ENCODE measurements at regions not wholly inside any gene's neighbourhood (a gene's known extent, or its start where the extent isn't known, plus 50 kb on each side); places are given as distances from the start of the nearest gene placed in this dataset.

GRCh38 chr4:53782458-53782845, 191.2 kb upstream of the LNX1 start:
- H3K36me3 Mint-ChIP-seq (ENCODE audit: low read depth), result no peaks in the 10 kb centered on the region
- ATAC-seq (no peak), DNase-seq (no peak)
- H3K27ac Mint-ChIP-seq, result no peak overlapping the region
- H3K4me3 Mint-ChIP-seq, result no peak overlapping the region
- H3K9me3 ChIP-seq (ENCODE audit: control insufficient read depth, low read length, poor library complexity, severe bottlenecking), result no peaks in the 10 kb centered on the region
- peaks cover 7% of the 10 kb centered on the region for H3K27me3 Mint-ChIP-seq
- no peaks in the 10 kb centered on the region for H3K4me1 Mint-ChIP-seq

- Mint-ChIP-seq H3K4me3 (no peak overlapping the region), H3K27ac (no peak overlapping the region), H3K36me3 (ENCODE audit: low read depth) (no peaks in the 10 kb centered on the region), H3K4me1 (peaks cover 2% of the 10 kb centered on the region), H3K27me3 (peaks cover 11% of the 10 kb centered on the region)
- H3K9me3 ChIP-seq (ENCODE audit: control insufficient read depth, low read length, poor library complexity, severe bottlenecking), result no peaks in the 10 kb centered on the region
- no peak for ATAC-seq
- no peak for DNase-seq
Measured at GRCh38 chr4:53781629-53782457, 190.6 kb upstream of the LNX1 start.

- no peaks in the 10 kb centered on the region for H3K9me3 ChIP-seq (ENCODE audit: control insufficient read depth, low read length, poor library complexity, severe bottlenecking)
Measured at GRCh38 chr4:53780736-53781400, 189.6 kb upstream of the LNX1 start.

GRCh38 chr4:53779025-53779424, 187.7 kb upstream of the LNX1 start:
- H3K36me3 Mint-ChIP-seq (ENCODE audit: low read depth), result no peaks in the 10 kb centered on the region
- no peaks in the 10 kb centered on the region for H3K9me3 ChIP-seq (ENCODE audit: control insufficient read depth, low read length, poor library complexity, severe bottlenecking)
- DNase-seq, result no peak

More at GRCh38 chr4:53780736-53781400, 189.6 kb upstream of the LNX1 start:
- Mint-ChIP-seq H3K36me3 (ENCODE audit: low read depth) (no peaks in the 10 kb centered on the region), H3K27ac (no peak overlapping the region), H3K4me1 (peaks cover 2% of the 10 kb centered on the region), H3K4me3 (no peak overlapping the region), H3K27me3 (peaks cover 13% of the 10 kb centered on the region)
- DNase-seq (no peak), ATAC-seq (no peak)

GRCh38 chr4:53778155-53778554, 186.9 kb upstream of the LNX1 start:
- no peak overlapping the region for H3K27ac Mint-ChIP-seq
- H3K4me3 Mint-ChIP-seq, result no peak overlapping the region
- no peaks in the 10 kb centered on the region for H3K36me3 Mint-ChIP-seq (ENCODE audit: low read depth)
- peaks cover 15% of the 10 kb centered on the region for H3K27me3 Mint-ChIP-seq
- H3K9me3 ChIP-seq (ENCODE audit: control insufficient read depth, low read length, poor library complexity, severe bottlenecking), result no peaks in the 10 kb centered on the region
- ATAC-seq, result no peak
- peaks cover 2% of the 10 kb centered on the region for H3K4me1 Mint-ChIP-seq
- no peak for DNase-seq

More at GRCh38 chr4:53779025-53779424, 187.7 kb upstream of the LNX1 start:
- no peak for ATAC-seq
- Mint-ChIP-seq H3K27me3 (peaks cover 15% of the 10 kb centered on the region), H3K4me1 (peaks cover 2% of the 10 kb centered on the region), H3K27ac (no peak overlapping the region), H3K4me3 (no peak overlapping the region)

- H3K36me3 Mint-ChIP-seq (ENCODE audit: low read depth), result no peaks in the 10 kb centered on the region
- no peaks in the 10 kb centered on the region for H3K9me3 ChIP-seq (ENCODE audit: control insufficient read depth, low read length, poor library complexity, severe bottlenecking)
- H3K4me3 Mint-ChIP-seq, result no peak overlapping the region
- H3K27me3 Mint-ChIP-seq, result peaks cover 15% of the 10 kb centered on the region
- no peak for ATAC-seq
- peaks cover 2% of the 10 kb centered on the region for H3K4me1 Mint-ChIP-seq
- DNase-seq, result no peak
- H3K27ac Mint-ChIP-seq, result no peak overlapping the region
Measured at GRCh38 chr4:53777244-53777984, 186.1 kb upstream of the LNX1 start.

GRCh38 chr4:53776141-53776540, 184.9 kb upstream of the LNX1 start:
- Mint-ChIP-seq H3K27ac (no peak overlapping the region), H3K4me1 (peaks cover 2% of the 10 kb centered on the region), H3K4me3 (no peak overlapping the region), H3K27me3 (peaks cover 15% of the 10 kb centered on the region), H3K36me3 (ENCODE audit: low read depth) (no peaks in the 10 kb centered on the region)
- no peak for DNase-seq
- ATAC-seq, result no peak
- no peaks in the 10 kb centered on the region for H3K9me3 ChIP-seq (ENCODE audit: control insufficient read depth, low read length, poor library complexity, severe bottlenecking)

GRCh38 chr4:53775381-53775780, 184.1 kb upstream of the LNX1 start:
- DNase-seq, result no peak
- H3K36me3 Mint-ChIP-seq (ENCODE audit: low read depth), result no peaks in the 10 kb centered on the region
- ATAC-seq, result no peak
- H3K27me3 Mint-ChIP-seq, result peaks cover 15% of the 10 kb centered on the region
- H3K27ac Mint-ChIP-seq, result no peak overlapping the region
- peaks cover 2% of the 10 kb centered on the region for H3K4me1 Mint-ChIP-seq
- no peak overlapping the region for H3K4me3 Mint-ChIP-seq
- H3K9me3 ChIP-seq (ENCODE audit: control insufficient read depth, low read length, poor library complexity, severe bottlenecking), result no peaks in the 10 kb centered on the region

- ATAC-seq (no peak), DNase-seq (no peak)
- no peaks in the 10 kb centered on the region for H3K36me3 Mint-ChIP-seq (ENCODE audit: low read depth)
- H3K27me3 Mint-ChIP-seq, result peaks cover 19% of the 10 kb centered on the region
- no peak overlapping the region for H3K4me3 Mint-ChIP-seq
- H3K4me1 Mint-ChIP-seq, result no peaks in the 10 kb centered on the region
- no peak overlapping the region for H3K27ac Mint-ChIP-seq
- no peaks in the 10 kb centered on the region for H3K9me3 ChIP-seq (ENCODE audit: control insufficient read depth, low read length, poor library complexity, severe bottlenecking)
Measured at GRCh38 chr4:53771326-53771725, 180.0 kb upstream of the LNX1 start.

- Mint-ChIP-seq H3K27me3 (peaks cover 15% of the 10 kb centered on the region), H3K36me3 (ENCODE audit: low read depth) (no peaks in the 10 kb centered on the region), H3K4me1 (no peaks in the 10 kb centered on the region), H3K27ac (no peak overlapping the region), H3K4me3 (no peak overlapping the region)
- H3K9me3 ChIP-seq (ENCODE audit: control insufficient read depth, low read length, poor library complexity, severe bottlenecking), result no peaks in the 10 kb centered on the region
- ATAC-seq (no peak), DNase-seq (no peak)
Measured at GRCh38 chr4:53767482-53767881, 176.2 kb upstream of the LNX1 start.

GRCh38 chr4:53764761-53765490, 173.6 kb upstream of the LNX1 start:
- no peak overlapping the region for H3K4me3 Mint-ChIP-seq
- peaks cover 15% of the 10 kb centered on the region for H3K27me3 Mint-ChIP-seq
- H3K27ac Mint-ChIP-seq, result no peak overlapping the region
- no peaks in the 10 kb centered on the region for H3K36me3 Mint-ChIP-seq (ENCODE audit: low read depth)
- no peaks in the 10 kb centered on the region for H3K4me1 Mint-ChIP-seq
- ATAC-seq (no peak), DNase-seq (no peak)
- H3K9me3 ChIP-seq (ENCODE audit: control insufficient read depth, low read length, poor library complexity, severe bottlenecking), result no peaks in the 10 kb centered on the region

- peaks cover 15% of the 10 kb centered on the region for H3K27me3 Mint-ChIP-seq
- no peak for DNase-seq
- ATAC-seq, result no peak
- no peaks in the 10 kb centered on the region for H3K4me1 Mint-ChIP-seq
- no peaks in the 10 kb centered on the region for H3K36me3 Mint-ChIP-seq (ENCODE audit: low read depth)
- H3K27ac Mint-ChIP-seq, result no peak overlapping the region
- no peaks in the 10 kb centered on the region for H3K9me3 ChIP-seq (ENCODE audit: control insufficient read depth, low read length, poor library complexity, severe bottlenecking)
- H3K4me3 Mint-ChIP-seq, result no peak overlapping the region
Measured at GRCh38 chr4:53763813-53764597, 172.7 kb upstream of the LNX1 start.

All from T-helper 17 cell (primary cell).